GM21825 (cell line): ENCODE measurements at regions not wholly inside any gene's neighbourhood (a gene's known extent, or its start where the extent isn't known, plus 50 kb on each side); places are given as distances from the start of the nearest gene placed in this dataset.
"Not testable (repeated sequence)": the region's sequence is repeated elsewhere in the genome, so short reads cannot be mapped to it uniquely, and the experiment has no call there.

Experiments used
- ATAC-seq: cut with Tn5 transposase; IDR thresholded peaks from one replicate; pipeline ENCODE4 v1.9.1; 2021; ENCODE audit warnings: mild to moderate bottlenecking, moderate library complexity; ENCODE audit not compliant: unreplicated experiment

GRCh38 chr6:77089776-77090175 lies 373.5 kb downstream of the HTR1B start:
- no peak for ATAC-seq

DNA sequence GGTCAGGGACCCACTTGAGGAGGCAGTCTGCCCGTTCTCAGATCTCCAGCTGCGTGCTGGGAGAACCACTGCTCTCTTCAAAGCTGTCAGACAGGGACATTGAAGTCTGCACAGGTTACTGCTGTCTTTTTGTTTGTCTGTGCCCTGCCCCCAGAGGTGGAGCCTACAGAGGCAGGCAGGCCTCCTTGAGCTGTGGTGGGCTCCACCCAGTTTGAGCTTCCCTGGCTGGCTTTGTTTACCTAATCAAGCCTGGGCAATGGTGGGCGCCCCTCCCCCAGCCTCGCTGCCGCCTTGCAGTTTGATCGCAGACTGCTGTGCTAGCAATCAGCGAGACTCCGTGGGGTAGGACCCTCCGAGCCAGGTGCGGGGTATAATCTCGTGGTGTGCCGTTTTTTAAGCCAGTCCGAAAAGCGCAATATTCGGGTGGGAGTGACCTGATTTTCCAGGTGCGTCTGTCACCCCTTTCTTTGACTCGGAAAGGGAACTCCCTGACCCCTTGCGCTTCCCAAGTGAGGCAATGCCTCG lies 375.4 kb downstream of the HTR1B start:
- not testable (repeated sequence) for ATAC-seq

- ATAC-seq, result no peak
Measured at GRCh38 chr6:77074037-77074713, 389.1 kb downstream of the HTR1B start.

DNA sequence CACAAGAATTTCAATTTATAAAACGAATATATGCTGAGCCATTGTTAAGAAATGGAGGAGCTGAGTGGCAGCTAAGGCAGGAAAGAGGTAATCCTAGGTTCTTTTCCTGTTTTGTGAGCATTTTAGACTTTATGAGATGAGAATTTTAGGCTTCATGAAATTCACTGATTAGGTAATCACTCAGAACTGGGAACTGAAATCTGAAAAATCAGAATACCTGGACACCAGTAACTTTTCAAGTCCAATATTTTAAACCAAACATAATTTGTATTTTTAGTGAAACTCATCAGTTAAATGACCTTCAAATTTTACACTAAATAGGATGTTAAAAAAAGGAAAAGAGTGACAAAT lies 389.9 kb downstream of the HTR1B start:
- ATAC-seq, result no peak

GRCh38 chr6:77072694-77073409 lies 390.4 kb downstream of the HTR1B start:
- no peak for ATAC-seq

DNA sequence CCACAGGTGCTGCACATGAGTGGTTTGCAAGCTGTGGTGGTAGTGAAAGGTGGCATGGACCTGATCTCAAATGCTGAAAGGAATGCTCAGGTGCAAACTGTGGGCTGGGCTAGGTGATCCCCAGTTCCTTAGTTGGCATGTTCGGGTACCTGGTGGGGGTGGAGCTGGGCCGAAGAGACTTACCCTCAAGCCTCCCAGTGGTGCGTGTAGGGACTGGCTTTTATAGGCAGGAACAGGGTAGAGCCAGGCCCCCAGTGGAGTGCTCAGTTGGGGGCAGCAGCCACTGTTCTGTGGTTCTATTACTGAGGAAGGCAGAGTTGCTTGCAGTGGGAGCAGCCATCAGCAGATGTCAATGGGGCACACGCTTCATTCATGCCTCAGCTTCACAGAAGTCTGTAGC lies 399.8 kb downstream of the HTR1B start:
- no peak for ATAC-seq

DNA sequence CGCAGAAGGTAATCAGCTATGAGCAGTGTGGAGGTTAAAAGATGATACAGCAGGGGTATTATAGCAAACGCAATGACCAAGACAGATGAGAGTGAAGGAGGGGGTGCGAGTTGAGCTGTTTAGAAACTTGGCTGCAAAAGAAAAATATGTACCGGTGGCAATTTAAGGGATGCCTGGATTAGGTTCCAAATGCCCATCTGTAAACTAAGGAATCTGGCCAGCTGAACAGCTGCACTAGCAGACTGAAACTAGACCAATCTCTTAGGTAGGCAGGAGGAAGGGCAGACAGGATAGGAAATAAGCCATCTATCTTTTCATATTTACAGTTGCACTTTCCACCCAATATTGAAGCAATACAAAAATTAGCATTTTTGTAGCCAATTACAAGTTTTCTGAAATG lies 407.6 kb downstream of the HTR1B start:
- ATAC-seq, result no peak

- ATAC-seq, result no peak
Measured at GRCh38 chr6:77040568-77041195, 422.6 kb downstream of the HTR1B start.

- ATAC-seq, result no peak
Measured at GRCh38 chr6:77038807-77039206, 424.5 kb downstream of the HTR1B start.

DNA sequence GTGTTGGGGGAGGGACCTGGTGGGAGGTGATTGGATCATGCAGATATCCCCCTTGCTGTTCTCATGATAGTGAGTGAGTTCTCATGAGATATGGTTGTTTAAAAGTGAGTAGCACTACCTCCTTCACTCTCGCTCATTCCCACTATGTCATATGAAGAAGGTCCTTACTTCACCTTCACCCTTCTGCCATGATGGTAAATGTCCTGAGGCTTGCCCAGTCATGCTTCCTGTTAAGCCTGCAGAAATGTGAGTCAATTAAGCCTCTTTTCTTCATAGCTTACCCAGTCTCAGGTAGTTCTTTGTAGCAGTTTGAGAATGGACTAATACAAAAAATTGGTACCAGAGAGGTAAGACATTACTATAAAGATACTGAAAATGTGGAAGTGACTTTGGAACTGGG lies 425.9 kb downstream of the HTR1B start:
- ATAC-seq, result no peak

GRCh38 chr6:77036400-77036799 lies 426.9 kb downstream of the HTR1B start:
- no peak for ATAC-seq

GRCh38 chr6:77034161-77034560 lies 429.1 kb downstream of the HTR1B start:
- no peak for ATAC-seq

DNA sequence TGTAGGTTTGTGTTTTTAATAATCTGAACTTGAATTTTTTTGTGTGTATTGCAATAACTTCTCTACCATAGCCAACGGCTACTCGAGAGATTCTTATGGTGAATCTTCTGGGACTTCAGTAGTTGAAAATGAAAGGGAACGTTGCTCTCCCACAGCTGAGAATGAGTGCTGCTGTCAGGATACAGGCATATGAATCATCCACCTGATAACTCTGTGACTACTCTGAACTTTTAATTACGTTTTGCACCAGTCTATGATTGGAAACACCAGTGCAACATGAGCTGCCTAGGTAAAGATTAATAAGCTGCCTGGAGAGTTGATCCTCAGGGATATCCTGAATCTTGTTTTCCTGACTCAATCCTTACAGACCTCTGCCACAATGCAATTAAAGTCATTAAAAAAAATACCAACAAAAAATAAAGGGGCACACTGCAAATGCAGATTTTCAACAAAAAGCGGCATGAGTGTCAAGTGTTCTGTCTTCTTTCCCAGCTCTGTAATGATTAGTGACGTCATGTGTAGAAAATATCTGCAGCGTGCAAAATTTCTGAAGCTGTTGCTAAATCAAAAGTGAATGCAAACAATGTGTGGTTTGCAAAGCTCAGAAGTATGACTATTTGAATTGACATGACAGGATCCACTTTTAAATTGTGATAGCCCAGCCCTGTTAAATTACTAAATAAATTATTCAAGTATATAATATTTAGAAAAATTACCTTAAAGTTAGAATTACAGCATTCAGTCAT lies 432.2 kb downstream of the HTR1B start:
- no peak for ATAC-seq

DNA sequence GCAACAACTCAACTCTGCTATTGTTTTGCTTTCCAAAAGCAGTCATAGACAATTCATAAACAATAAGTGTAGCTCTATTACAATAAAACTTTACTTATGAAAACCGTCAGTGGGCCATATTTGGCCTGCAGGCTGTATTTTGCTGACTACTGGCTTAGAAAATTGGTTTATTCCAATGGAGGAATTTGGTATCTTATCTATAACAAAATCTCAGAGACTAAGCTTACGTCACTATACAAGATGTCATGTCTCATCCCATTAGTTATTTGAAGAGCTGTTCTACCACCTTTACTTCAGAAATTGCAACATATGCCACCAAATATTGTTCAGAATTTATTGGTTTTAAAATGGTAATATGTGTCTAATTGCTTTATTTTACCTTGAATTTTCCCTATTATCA lies 436.9 kb downstream of the HTR1B start:
- ATAC-seq, result no peak

- ATAC-seq, result no peak
Measured at GRCh38 chr6:77025736-77026223, 437.5 kb downstream of the HTR1B start.

DNA sequence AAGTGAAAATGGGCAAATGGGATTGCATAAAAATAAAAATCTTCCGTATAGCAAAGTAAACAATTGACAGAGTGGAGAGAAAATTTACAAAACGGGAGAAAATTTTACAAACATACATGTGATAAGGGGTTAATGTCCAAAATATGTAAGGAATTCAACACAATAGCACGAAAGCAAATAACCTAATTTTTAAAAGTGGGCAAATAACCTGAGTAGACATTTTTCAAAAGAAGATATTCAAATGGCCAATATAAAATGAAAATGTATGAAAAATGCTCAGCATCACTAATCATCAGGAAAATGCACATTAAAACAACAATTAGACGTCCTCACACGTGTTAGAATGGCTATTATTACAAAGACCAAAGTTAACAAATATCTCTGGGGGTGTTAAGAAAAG lies 441.5 kb downstream of the HTR1B start:
- no peak for ATAC-seq

DNA sequence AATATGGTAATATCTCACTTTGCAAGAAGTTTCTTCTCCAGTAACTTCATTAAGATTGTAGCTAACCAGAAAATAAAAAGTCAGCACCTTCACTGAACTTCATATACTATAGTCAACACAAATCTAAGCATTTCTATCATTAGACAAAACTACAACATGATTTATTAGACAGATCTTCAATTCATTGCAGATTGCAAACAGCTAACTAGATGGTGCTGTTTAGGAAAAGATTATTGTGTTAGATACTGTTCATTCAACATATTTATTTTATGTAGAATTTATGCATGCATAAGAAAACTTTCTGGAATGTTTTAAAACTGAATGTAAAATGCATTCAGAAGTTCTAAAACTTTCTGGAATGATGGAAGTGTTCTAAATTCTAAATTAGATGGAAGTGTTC lies 442.1 kb downstream of the HTR1B start:
- no peak for ATAC-seq

GRCh38 chr6:77019081-77019480 lies 444.2 kb downstream of the HTR1B start:
- ATAC-seq, result no peak

DNA sequence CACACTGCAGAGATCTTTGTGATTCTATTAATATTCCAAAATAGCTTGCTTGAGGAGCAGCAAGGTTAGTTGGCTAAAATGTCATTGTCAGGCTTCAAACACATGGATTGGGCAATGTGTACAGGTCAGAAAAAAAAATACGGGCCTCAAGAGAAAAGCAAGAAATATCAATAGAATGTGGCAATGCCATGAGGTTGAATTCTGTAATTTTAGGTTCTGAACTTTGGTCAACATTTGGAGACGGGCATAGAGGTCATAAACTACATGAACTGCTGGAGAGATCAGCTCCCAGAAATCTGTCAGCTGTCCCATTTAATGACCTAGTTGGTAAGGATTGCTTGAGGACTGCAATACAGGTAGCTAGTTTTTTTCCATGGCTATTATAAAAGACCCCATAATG lies 445.8 kb downstream of the HTR1B start:
- ATAC-seq, result no peak

- no peak for ATAC-seq
Measured at GRCh38 chr6:77015350-77015749, 447.9 kb downstream of the HTR1B start.

DNA sequence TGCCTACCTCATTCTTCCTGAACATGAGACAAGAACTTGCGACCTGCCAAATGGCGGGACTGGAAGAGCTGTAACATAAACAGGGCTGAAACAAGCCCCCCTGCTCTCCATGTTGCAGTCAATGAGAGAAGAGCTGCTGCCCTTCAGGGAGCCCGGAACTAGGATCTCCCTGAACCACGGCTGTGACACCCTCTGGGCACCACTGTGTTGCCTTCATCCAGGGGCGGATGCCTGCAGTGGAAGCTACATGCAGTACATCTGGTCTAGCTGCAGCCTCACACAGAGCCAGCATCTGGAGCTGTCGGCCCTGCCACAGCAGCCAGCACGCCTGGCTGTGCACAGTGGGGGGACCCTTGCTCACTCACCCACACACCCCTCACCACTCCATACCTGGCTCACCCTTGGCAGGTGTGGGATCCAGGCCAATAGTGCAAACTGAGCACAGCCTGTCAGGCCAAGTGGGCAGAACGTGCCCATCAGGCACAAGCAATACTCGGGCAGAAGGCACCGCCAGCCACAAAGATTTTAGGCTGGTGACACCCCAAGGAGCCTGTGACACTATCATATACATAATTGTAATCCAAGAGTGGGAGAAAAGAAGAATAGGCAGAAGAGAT lies 451.3 kb downstream of the HTR1B start:
- ATAC-seq, result no peak
